Right lobe of liver (tissue), 6 donors: ENCODE measurements at regions not wholly inside any gene's neighbourhood (a gene's known extent, or its start where the extent isn't known, plus 50 kb on each side); places are given as distances from the start of the nearest gene placed in this dataset.

Experiments
- ATAC-seq, 4 donors: fragments of 200-7000 bp; cut with Tn5 transposase; one replicate each; pipeline ENCODE4 v1.9.1; 2020; ENCODE audit warnings: mild to moderate bottlenecking in 4 of 4, moderate library complexity in 4 of 4
- DNase-seq, 3 donors: peaks; one replicate each; pipeline ENCODE4 v3.0.0-alpha.2; 2020
- H3K27ac ChIP-seq, 3 donors: fragments of 200-600 bp; one replicate each; pipeline ENCODE4 v1.8.0; 2022
- H3K27me3 ChIP-seq, 2 donors: fragments of 200-600 bp; one replicate each; pipeline ENCODE4 v1.8.0; 2022
- H3K36me3 ChIP-seq, 4 donors: fragments of 200-600 bp; sonication (generic) in 1 of 4; one replicate each; pipeline versions ENCODE4 v1.5.1 to v1.8.0; 2017 to 2022; ENCODE audit warnings: control low read depth in 1 of 4
- H3K4me1 ChIP-seq, 4 donors: fragments of 200-600 bp; sonication (generic) in 1 of 4; one replicate each; pipeline versions ENCODE4 v1.5.1 to v1.8.0; 2017 to 2022; ENCODE audit warnings: control low read depth in 1 of 4
- H3K4me3 ChIP-seq, 3 donors: fragments of 200-600 bp; one replicate each; pipeline ENCODE4 v1.8.0; 2022
- H3K9me3 ChIP-seq, 4 donors: fragments of 200-600 bp; sonication (generic) in 1 of 4; one replicate each; pipeline versions ENCODE4 v1.5.1 to v1.8.0; 2017 to 2022; ENCODE audit warnings: control low read depth in 1 of 4
- POLR2A ChIP-seq: fragments of 450-650 bp; IDR thresholded peaks from one replicate; pipeline ENCODE4 v1.6.1; 2017; ENCODE audit warnings: antibody characterized with exemption, mild to moderate bottlenecking
- WGBS: methylation state at CpG from one replicate; pipeline ENCODE4 v1.1.6; 2018; ENCODE audit warnings: low coverage, low lambda C conversion rate; ENCODE audit not compliant: insufficient coverage; ENCODE audit errors: missing lambda C conversion rate; 5-methylcytosine and 5-hydroxymethylcytosine counted together
- intact Hi-C, 2 donors: fragments of 100-400 bp; cut with DNase I; formaldehyde crosslinking; loops; one replicate each; pipeline versions ENCODE4 v1.11.2 to v1.14.1; 2022
- TF ChIP-seq, protein P1 (sequence below), 4 donors: fragments of 200-600 bp in 3 of 4; fragments of 450-650 bp in 1 of 4; IDR thresholded peaks; one replicate each; pipeline versions ENCODE4 v1.5.1 to v1.8.0; 2016 to 2022; ENCODE audit warnings: antibody characterized with exemption in 4 of 4, mild to moderate bottlenecking in 2 of 4
- donor health status: DM: no; HTN: yes; CAD: no.
- donor health status: DM: no; HTN: no; CAD: no.
- donor health status: DM: no; HTN: no; CAD: no.
- donor health status: DM: no; HTN: yes; CAD: no.
- donor health status: DM: no; HTN: yes; CAD: no.

DNA sequence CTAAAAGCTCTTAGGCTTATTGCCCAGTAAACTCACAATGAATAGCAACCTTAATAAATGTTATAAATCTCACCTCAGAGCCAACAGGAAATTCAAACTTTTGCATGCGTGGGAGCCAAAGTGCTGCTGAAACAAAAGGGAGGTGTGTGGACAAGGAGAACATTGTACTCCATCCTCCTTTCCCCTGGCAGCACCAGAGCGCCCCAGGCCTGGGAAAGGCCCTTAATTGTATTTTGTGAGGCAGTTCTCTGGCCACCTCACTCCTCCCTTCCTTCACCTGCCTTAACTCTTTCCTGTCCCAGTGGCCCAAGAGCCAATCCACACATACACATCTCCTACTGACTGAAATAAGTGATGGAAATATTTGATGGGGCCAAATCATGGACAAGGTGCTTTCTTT, 648.5 kb downstream of the LMO4 start:
- ATAC-seq = no peak

DNA sequence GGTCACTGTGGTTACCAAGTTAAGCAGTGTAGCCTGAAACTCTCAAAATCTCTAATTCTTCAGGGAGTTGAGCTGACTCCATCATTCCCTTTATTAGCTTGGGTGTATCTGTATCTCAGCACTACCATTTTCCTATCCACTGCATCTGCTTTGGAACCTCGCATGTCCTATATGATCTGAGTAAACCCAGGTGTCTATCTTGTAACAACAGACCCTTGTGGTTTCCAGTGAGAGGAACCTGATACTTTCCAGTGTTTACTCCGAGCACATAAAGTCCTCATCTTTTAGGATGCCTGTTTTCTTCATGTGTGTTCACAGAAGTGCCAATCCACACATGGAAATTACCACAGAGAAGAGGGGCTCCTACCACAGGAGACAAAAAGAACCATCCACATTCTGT, 650.4 kb downstream of the LMO4 start:
- Histone ChIP-seq H3K27ac (no peak overlapping the region), H3K4me1 (no peaks in the 10 kb centered on the region), H3K36me3 (no peaks in the 10 kb centered on the region), H3K4me3 (no peak overlapping the region), H3K9me3 (no peaks in the 10 kb centered on the region), H3K27me3 (no peaks in the 10 kb centered on the region)
- TF ChIP-seq POLR2A = no peak
- TF ChIP-seq, protein P1, sequence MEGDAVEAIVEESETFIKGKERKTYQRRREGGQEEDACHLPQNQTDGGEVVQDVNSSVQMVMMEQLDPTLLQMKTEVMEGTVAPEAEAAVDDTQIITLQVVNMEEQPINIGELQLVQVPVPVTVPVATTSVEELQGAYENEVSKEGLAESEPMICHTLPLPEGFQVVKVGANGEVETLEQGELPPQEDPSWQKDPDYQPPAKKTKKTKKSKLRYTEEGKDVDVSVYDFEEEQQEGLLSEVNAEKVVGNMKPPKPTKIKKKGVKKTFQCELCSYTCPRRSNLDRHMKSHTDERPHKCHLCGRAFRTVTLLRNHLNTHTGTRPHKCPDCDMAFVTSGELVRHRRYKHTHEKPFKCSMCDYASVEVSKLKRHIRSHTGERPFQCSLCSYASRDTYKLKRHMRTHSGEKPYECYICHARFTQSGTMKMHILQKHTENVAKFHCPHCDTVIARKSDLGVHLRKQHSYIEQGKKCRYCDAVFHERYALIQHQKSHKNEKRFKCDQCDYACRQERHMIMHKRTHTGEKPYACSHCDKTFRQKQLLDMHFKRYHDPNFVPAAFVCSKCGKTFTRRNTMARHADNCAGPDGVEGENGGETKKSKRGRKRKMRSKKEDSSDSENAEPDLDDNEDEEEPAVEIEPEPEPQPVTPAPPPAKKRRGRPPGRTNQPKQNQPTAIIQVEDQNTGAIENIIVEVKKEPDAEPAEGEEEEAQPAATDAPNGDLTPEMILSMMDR (IDR thresholded peaks at IDR 0.05) = no peak
- 50% methylated on average over 2 of the region's 2 CpGs for WGBS
- DNase-seq = no peak
- intact Hi-C loops = no loop called here
- no peak for ATAC-seq

More for the DNA sequence above, 648.5 kb downstream of the LMO4 start:
- TF ChIP-seq, protein P1 (IDR thresholded peaks at IDR 0.05) = no peak
- TF ChIP-seq POLR2A = no peak
- H3K27ac ChIP-seq = no peak overlapping the region
- no peak overlapping the region for H3K4me3 ChIP-seq
- intact Hi-C loops = no loop called here
- H3K36me3 ChIP-seq = no peaks in the 10 kb centered on the region
- H3K9me3 ChIP-seq = no peaks in the 10 kb centered on the region
- no peaks in the 10 kb centered on the region for H3K27me3 ChIP-seq
- no peaks in the 10 kb centered on the region for H3K4me1 ChIP-seq
- 75% methylated on average over 2 of the region's 2 CpGs for WGBS
- DNase-seq = no peak

DNA sequence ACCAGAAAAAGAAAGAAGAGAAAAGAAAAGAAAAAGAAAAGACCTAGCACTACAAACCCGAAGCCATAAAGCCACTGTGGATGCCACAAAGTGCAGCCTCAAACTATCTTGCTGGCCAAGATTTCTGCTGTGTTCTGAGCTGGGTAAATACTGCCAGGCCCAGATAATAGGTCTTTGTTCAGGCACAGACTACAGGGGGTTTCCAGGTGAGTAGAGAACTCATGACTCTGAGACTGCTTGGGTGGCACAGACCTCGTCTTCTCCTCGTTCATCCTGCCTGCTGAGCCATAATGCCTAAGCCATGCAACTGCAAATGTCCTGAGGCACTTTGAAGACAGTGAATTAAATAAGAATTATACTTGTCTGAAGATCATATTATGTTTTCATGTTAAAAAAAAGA, 651.8 kb downstream of the LMO4 start:
- Histone ChIP-seq H3K27ac (no peak overlapping the region), H3K27me3 (no peaks in the 10 kb centered on the region), H3K4me3 (no peak overlapping the region), H3K4me1 (no peaks in the 10 kb centered on the region), H3K36me3 (no peaks in the 10 kb centered on the region), H3K9me3 (no peaks in the 10 kb centered on the region)
- WGBS = 47% methylated on average over 3 of the region's 3 CpGs
- DNase-seq (no peak), ATAC-seq (no peak)
- intact Hi-C loops = no loop called here
- TF ChIP-seq POLR2A = no peak
- TF ChIP-seq, protein P1 (IDR thresholded peaks at IDR 0.05) = no peak

DNA sequence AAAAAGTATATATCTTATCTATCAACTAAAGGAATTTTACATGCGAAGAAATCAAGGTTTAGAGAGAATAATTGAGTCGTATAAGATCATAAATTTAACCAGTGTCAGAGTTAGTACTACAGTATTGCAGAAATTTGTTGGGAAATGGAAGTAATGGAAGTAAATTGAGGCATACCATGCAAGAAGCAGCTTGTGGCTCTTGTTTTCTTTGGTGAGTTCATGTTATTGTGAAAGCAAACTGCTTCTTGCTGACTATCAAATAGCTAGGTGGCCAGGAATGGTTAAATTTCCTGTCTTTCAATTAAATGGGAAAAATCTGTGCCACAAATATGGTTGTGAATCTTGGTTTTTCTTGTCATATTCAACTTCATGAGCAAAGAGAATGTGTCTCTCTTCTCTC, 652.7 kb downstream of the LMO4 start:
- Histone ChIP-seq H3K36me3 (no peaks in the 10 kb centered on the region), H3K9me3 (no peaks in the 10 kb centered on the region), H3K27ac (no peak overlapping the region), H3K4me1 (no peaks in the 10 kb centered on the region), H3K4me3 (no peak overlapping the region), H3K27me3 (no peaks in the 10 kb centered on the region)
- no peak for TF ChIP-seq POLR2A
- TF ChIP-seq, protein P1 (IDR thresholded peaks at IDR 0.05) = no peak
- intact Hi-C loops = no loop called here
- no peak for ATAC-seq
- no peak for DNase-seq
- WGBS = 78% methylated on average over 2 of the region's 2 CpGs

GRCh38 chr1:87981810-87982209, 653.1 kb downstream of the LMO4 start:
- intact Hi-C loops = no loop called here
- no peaks in the 10 kb centered on the region for H3K4me1 ChIP-seq
- no peaks in the 10 kb centered on the region for H3K27me3 ChIP-seq
- no peaks in the 10 kb centered on the region for H3K36me3 ChIP-seq
- WGBS = 92% methylated on average over 1 of the region's 1 CpG
- TF ChIP-seq POLR2A = no peak
- TF ChIP-seq, protein P1 (IDR thresholded peaks at IDR 0.05) = no peak
- H3K9me3 ChIP-seq = no peaks in the 10 kb centered on the region
- no peak for DNase-seq
- ATAC-seq = no peak
- H3K4me3 ChIP-seq = no peak overlapping the region
- H3K27ac ChIP-seq = no peak overlapping the region
